Spleen (tissue), 7 donors: ENCODE measurements at regions not wholly inside any gene's neighbourhood (a gene's known extent, or its start where the extent isn't known, plus 50 kb on each side); places are given as distances from the start of the nearest gene placed in this dataset.

Experiments used
- CTCF ChIP-seq, 11 experiments: fragments of 200-600 bp in 7 of 11; fragments of 450-650 bp in 4 of 11; sonication (generic) in 4 of 11; IDR thresholded peaks in 8 of 11; conservative IDR thresholded peaks in 3 of 11; 1 replicate in 7 of 11; 2 replicates in 4 of 11; pipeline versions ENCODE4 v1.4.0 to v1.8.0; 2016 to 2021; ENCODE audit warnings: antibody characterized with exemption in 11 of 11, inconsistent platforms in 4 of 11, mild to moderate bottlenecking in 1 of 11
- POLR2A ChIP-seq, 3 donors: fragments of 450-650 bp; IDR thresholded peaks; one replicate each; pipeline ENCODE4 v1.5.1; 2017; ENCODE audit warnings: antibody characterized with exemption in 3 of 3, mild to moderate bottlenecking in 1 of 3
- donor health status: DM: no; HTN: no; CAD: no; lungs with moderate emphysema.
- donor health status: DM: no; HTN: no; CAD: no.
- donor health status: DM: no; HTN: no; CAD: no.

GRCh38 chr5:3225201-3225960, 370.3 kb upstream of the IRX1 start:
- no peak for TF ChIP-seq CTCF (IDR thresholded peaks at IDR 0.05 in 8 of 11, conservative IDR thresholded peaks at IDR 0.05 in 3 of 11)
- TF ChIP-seq POLR2A (IDR thresholded peaks at IDR 0.05): no peak
